K562 (cell line): ENCODE measurements at regions not wholly inside any gene's neighbourhood (a gene's known extent, or its start where the extent isn't known, plus 50 kb on each side); places are given as distances from the start of the nearest gene placed in this dataset.

ENCODE experiments used
- ATAC-seq: fragments of 200-7000 bp; cut with Tn5 transposase; 3 replicates; pipeline ENCODE4 v1.9.1; 2020; ENCODE audit warnings: moderate library complexity
- BruUV-seq: library from RNA; stranded (reverse); fragments of 400-500 nt; replicated peaks from 2 replicates; lab custom pipeline; 2021; lab: Mats Ljungman, UMichigan
- CTCF ChIA-PET: fragments of 300-600 bp; formaldehyde crosslinking; extraction: SDS; loops from one replicate; lab custom pipeline; 2021; ENCODE audit warnings: low intra/inter-chr PET ratio; lab: Yijun Ruan, JAX
- POLR2A ChIA-PET: fragments of 300-600, 350-650 bp; sonication (Branson Sonifier 250); formaldehyde crosslinking; extraction: SDS; loops from one replicate; lab custom pipeline; 2021; ENCODE audit warnings: antibody characterized with exemption, inconsistent platforms; lab: Yijun Ruan, JAX
- DNase-seq, 4 experiments: peaks; one replicate each; pipeline versions ENCODE4 v3.0.0 to v3.0.0-alpha.2; 2011 to 2018; ENCODE audit warnings: low spot score in 3 of 4, mixed read lengths in 3 of 4; ENCODE audit errors: extremely low read depth in 1 of 4
- FAIRE-seq: peaks from 2 replicates; lab custom pipeline; 2011; peaks lifted over from hg19 to GRCh38; lab: Jason Lieb, UNC
- H2AFZ ChIP-seq: 2 replicates; pipeline ENCODE4 v1.6.0; 2011; ENCODE audit warnings: low read depth, low read length, control low read depth, inconsistent platforms
- H3K27ac ChIP-seq: fragments of 200-600 bp; 3 replicates; pipeline ENCODE4 v1.8.0; 2011; ENCODE audit warnings: low read depth, mild to moderate bottlenecking, control low read depth, inconsistent platforms, low read length, moderate library complexity, mixed read lengths; ENCODE audit errors: extremely low read depth
- H3K27me3 ChIP-seq, 2 experiments: fragments of 300-600 bp in 1 of 2; 2 replicates in 1 of 2; 3 replicates in 1 of 2; pipeline versions ENCODE4 v1.6.0 to v1.8.0; 2011; ENCODE audit warnings: inconsistent platforms in 2 of 2, low read length in 2 of 2, mild to moderate bottlenecking in 1 of 2, mixed read lengths in 1 of 2, moderate library complexity in 1 of 2; ENCODE audit not compliant: control insufficient read depth in 2 of 2, insufficient read depth in 2 of 2
- H3K36me3 ChIP-seq: fragments of 300-600 bp; 3 replicates; pipeline ENCODE4 v1.8.0; 2011; ENCODE audit warnings: mild to moderate bottlenecking, low read length, inconsistent platforms; ENCODE audit not compliant: control insufficient read depth, insufficient read depth
- H3K4me1 ChIP-seq, 2 experiments: fragments of 200-600 bp in 1 of 2; replicated peaks in 1 of 2; 2 replicates in 1 of 2; 3 replicates in 1 of 2; pipeline versions ENCODE4 v1.5.1 to v1.8.0; 2011; ENCODE audit warnings: inconsistent platforms in 2 of 2, low read length in 2 of 2, mild to moderate bottlenecking in 1 of 2, mixed read lengths in 1 of 2, moderate library complexity in 1 of 2; ENCODE audit not compliant: control insufficient read depth in 2 of 2, insufficient read depth in 2 of 2
- H3K4me2 ChIP-seq: 2 replicates; pipeline ENCODE4 v1.6.1; 2011; ENCODE audit warnings: low read length, control low read depth, inconsistent platforms, mixed read lengths; ENCODE audit not compliant: insufficient read depth
- H3K4me3 ChIP-seq: fragments of 200-600 bp; sonication (generic), shearing (Covaris generic); 2 replicates; pipeline ENCODE4 v1.5.1; 2016; ENCODE audit warnings: control low read depth, inconsistent platforms
- H3K79me2 ChIP-seq: fragments of 200-600 bp; 3 replicates; pipeline ENCODE4 v1.8.0; 2011; ENCODE audit warnings: low read length, inconsistent platforms; ENCODE audit not compliant: control insufficient read depth, insufficient read depth
- H3K9ac ChIP-seq, 2 experiments: 2 replicates each; pipeline versions ENCODE4 v1.6.0 to v1.6.1; 2011; ENCODE audit warnings: low read depth in 2 of 2, low read length in 2 of 2, control low read depth in 1 of 2, inconsistent platforms in 1 of 2, mild to moderate bottlenecking in 1 of 2, mixed read lengths in 1 of 2; ENCODE audit not compliant: insufficient read depth in 1 of 2
- H3K9me1 ChIP-seq: one replicate; pipeline ENCODE4 v1.6.0; 2011; ENCODE audit warnings: inconsistent platforms, mild to moderate bottlenecking, low read length, moderate library complexity; ENCODE audit not compliant: control insufficient read depth, insufficient read depth
- H3K9me3 ChIP-seq: replicated peaks from 2 replicates; pipeline ENCODE4 v1.5.1; 2011; ENCODE audit warnings: low read depth, low read length, inconsistent platforms; ENCODE audit not compliant: control insufficient read depth, insufficient read depth
- H4K20me1 ChIP-seq: replicated peaks from 2 replicates; pipeline ENCODE4 v1.6.1; 2011; ENCODE audit warnings: low read length, inconsistent platforms, mixed read lengths; ENCODE audit not compliant: control insufficient read depth, insufficient read depth
- E2F3 ChIP-seq: fragments of 250-450 bp; sonication (Bioruptor Pico); IDR thresholded peaks from 2 replicates; pipeline ENCODE4 v1.4.0; 2020; ENCODE audit warnings: mild to moderate bottlenecking
- HDAC2 ChIP-seq: fragments of 450-650 bp; IDR thresholded peaks from 2 replicates; pipeline ENCODE4 v1.6.1; 2016; ENCODE audit warnings: mild to moderate bottlenecking
- MYC ChIP-seq, 2 experiments: fragments of 250-450 bp in 1 of 2; sonication (Bioruptor Pico) in 1 of 2; IDR thresholded peaks; 2 replicates each; pipeline versions ENCODE4 v1.5.1 to v1.6.1; 2012 to 2021; ENCODE audit warnings: low read depth in 2 of 2, borderline replicate concordance in 1 of 2, improper control_type of control experiment in 1 of 2, low read length in 1 of 2, mild to moderate bottlenecking in 1 of 2, moderate library complexity in 1 of 2
- ZC3H4 ChIP-seq: sonication (generic); formaldehyde crosslinking; IDR thresholded peaks from 2 replicates; pipeline ENCODE4 v1.9.0; 2021; ENCODE audit warnings: missing genetic modification reagents, borderline replicate concordance
- ZFP36 ChIP-seq: fragments of 150-350 bp; IDR thresholded peaks from 2 replicates; pipeline ENCODE4 v1.6.1; 2018; ENCODE audit warnings: low read length, low read depth; ENCODE audit not compliant: partially characterized antibody
- WGBS: fragments of 100-300 bp; shearing (Covaris generic); methylation state at CpG from one replicate; pipeline ENCODE4 v1.1.6; 2016; ENCODE audit warnings: low coverage, mixed read lengths; ENCODE audit not compliant: insufficient coverage; ENCODE audit errors: missing lambda C conversion rate; 5-methylcytosine and 5-hydroxymethylcytosine counted together
- in situ Hi-C: fragments of 300-500 bp; cut with MboI; formaldehyde crosslinking; loops from 4 replicates; pipeline ENCODE4 v1.15.0; 2018; ENCODE audit warnings: inconsistent platforms, mixed read lengths
- intact Hi-C: fragments of 100-400 bp; cut with micrococcal nuclease; formaldehyde crosslinking; loops from 2 replicates; pipeline ENCODE4 v1.14.2; 2022
- TF ChIP-seq, protein P1 (sequence below): sonication (generic); formaldehyde crosslinking; IDR thresholded peaks from 2 replicates; pipeline ENCODE4 v1.8.0; 2022; ENCODE audit warnings: mild to moderate bottlenecking, missing genetic modification reagents

DNA sequence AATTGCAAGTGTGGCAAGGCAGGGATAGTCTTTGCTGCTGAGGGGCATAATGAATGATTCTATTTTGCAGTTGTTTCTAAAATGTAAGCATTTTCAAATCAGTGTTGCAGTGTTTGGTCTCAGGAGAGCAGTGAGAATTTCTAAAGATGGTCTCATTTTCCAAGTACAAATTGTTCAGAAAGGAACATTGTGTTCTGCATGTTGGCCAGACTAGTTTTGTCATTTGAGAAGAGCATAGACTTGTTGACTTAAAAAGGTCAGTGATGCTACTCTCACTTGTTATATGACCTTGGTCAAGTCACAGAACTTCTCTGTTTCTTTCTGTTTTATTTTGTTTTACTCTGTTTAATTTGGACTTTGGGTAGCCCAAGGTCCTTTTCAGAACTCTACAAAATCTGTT, 344.6 kb downstream of the OSTF1 start (continued):
- TF ChIP-seq ZFP36 (no peak), E2F3 (no peak)
- TF ChIP-seq, protein P1, sequence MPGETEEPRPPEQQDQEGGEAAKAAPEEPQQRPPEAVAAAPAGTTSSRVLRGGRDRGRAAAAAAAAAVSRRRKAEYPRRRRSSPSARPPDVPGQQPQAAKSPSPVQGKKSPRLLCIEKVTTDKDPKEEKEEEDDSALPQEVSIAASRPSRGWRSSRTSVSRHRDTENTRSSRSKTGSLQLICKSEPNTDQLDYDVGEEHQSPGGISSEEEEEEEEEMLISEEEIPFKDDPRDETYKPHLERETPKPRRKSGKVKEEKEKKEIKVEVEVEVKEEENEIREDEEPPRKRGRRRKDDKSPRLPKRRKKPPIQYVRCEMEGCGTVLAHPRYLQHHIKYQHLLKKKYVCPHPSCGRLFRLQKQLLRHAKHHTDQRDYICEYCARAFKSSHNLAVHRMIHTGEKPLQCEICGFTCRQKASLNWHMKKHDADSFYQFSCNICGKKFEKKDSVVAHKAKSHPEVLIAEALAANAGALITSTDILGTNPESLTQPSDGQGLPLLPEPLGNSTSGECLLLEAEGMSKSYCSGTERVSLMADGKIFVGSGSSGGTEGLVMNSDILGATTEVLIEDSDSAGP = no peak

DNA sequence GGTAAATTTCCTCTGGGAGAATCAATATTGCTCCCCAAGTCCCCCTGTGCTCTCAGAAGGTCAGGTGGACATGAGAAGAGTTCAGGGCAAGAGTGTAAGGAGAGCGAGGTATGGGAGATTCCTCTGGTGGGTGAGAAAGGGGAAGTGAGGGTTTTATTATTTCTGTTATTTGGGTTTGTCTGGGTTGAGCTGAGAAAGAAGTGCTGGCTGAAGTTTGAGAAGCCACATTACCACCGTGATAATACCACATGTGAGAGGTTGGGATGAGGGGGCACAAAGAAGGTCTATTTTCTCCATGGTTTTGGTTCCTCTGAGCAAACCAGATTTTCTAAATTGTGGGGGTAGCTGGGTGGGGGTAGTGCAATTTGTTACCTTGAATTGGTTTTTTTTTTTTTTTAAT, 350.4 kb downstream of the OSTF1 start:
- Histone ChIP-seq H3K36me3 (no peaks in the 10 kb centered on the region), H2AFZ (no peak overlapping the region), H3K9me3 (no peaks in the 10 kb centered on the region), H3K4me3 (no peak overlapping the region), H3K27ac (no peak overlapping the region), H3K27me3 (no peaks in the 10 kb centered on the region), H3K79me2 (no peaks in the 10 kb centered on the region), H3K4me2 (no peak overlapping the region), H4K20me1 (no peaks in the 10 kb centered on the region), H3K9ac (no peak overlapping the region), H3K4me1 (no peaks in the 10 kb centered on the region), H3K9me1 (no peaks in the 10 kb centered on the region)
- in situ Hi-C loops = no loop called here
- intact Hi-C loops = no loop called here
- CTCF ChIA-PET = no interaction called here
- no peak for DNase-seq
- BruUV-seq = no TSS peak
- TF ChIP-seq ZC3H4 = no peak
- no peak for TF ChIP-seq HDAC2
- TF ChIP-seq MYC (IDR thresholded peaks at IDR 0.05; ENCODE audit: low read depth, low read length) = no peak
- no peak for TF ChIP-seq MYC (CRISPR knock-in tag; IDR thresholded peaks at IDR 0.05; ENCODE audit: borderline replicate concordance, low read depth)
- FAIRE-seq = no peak
- POLR2A ChIA-PET = no interaction called here
- ATAC-seq = no peak
- 0% methylated on average over 1 of the region's 2 CpGs for WGBS
